GM12892 (cell line): ENCODE measurements at regions not wholly inside any gene's neighbourhood (a gene's known extent, or its start where the extent isn't known, plus 50 kb on each side); places are given as distances from the start of the nearest gene placed in this dataset.

Source experiments
- POLR2A ChIP-seq: IDR thresholded peaks from 2 replicates; pipeline ENCODE4 v1.6.1; 2011; ENCODE audit warnings: low read depth, low read length, control low read depth
- POLR2AphosphoS5 ChIP-seq: IDR thresholded peaks from 2 replicates; pipeline ENCODE4 v1.6.1; 2011; ENCODE audit warnings: low read depth, low read length, control low read depth
- TAF1 ChIP-seq: IDR thresholded peaks from 2 replicates; pipeline ENCODE4 v1.6.1; 2011; ENCODE audit warnings: low read depth, mild to moderate bottlenecking, control low read depth, low read length, borderline replicate concordance

DNA sequence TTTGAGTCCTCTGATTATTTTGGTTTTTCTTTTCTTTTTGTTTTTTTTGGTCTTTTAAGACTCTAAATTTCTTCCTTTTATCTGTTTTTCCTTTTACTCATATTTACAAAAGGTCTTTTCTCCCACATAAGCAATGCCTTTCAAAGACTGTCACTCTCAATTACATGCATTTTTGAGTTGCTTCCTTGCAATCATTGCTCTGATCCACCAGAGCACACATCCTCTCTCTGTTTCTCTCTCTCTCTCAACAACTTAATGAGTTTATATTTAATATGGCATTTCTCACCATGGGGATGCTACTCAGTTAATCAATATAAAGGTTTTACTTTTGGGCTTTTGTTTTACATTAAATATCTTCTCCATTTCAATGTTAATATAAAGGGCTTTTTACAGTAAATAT is 62.7 kb upstream of the OR10AD1 start:
- TF ChIP-seq POLR2AphosphoS5 (no peak), POLR2A (no peak), TAF1 (no peak)
